Loucy (cell line): ENCODE measurements at regions not wholly inside any gene's neighbourhood (a gene's known extent, or its start where the extent isn't known, plus 50 kb on each side); places are given as distances from the start of the nearest gene placed in this dataset.
A peak's percentile ranks its signal among the peaks of the same experiment; 100 is the strongest.

Experiments used
- H2AFZ ChIP-seq: fragments of 200-600 bp; sonication (generic); 2 replicates; pipeline ENCODE4 v1.6.0; 2016; ENCODE audit warnings: antibody characterized with exemption, mild to moderate bottlenecking, low read length, moderate library complexity
- H3F3A ChIP-seq: fragments of 200-600 bp; 2 replicates; pipeline ENCODE4 v1.6.0; 2016; ENCODE audit warnings: antibody characterized with exemption, low read depth, mild to moderate bottlenecking
- H3K27me3 ChIP-seq: fragments of 200-600 bp; sonication (generic); 2 replicates; pipeline ENCODE4 v1.6.1; 2014; ENCODE audit warnings: low read length, mild to moderate bottlenecking; ENCODE audit not compliant: insufficient read depth, poor library complexity, severe bottlenecking
- H3K36me3 ChIP-seq: fragments of 200-600 bp; sonication (generic); 2 replicates; pipeline ENCODE4 v1.6.1; 2016; ENCODE audit warnings: low read length; ENCODE audit not compliant: insufficient read depth
- H3K4me1 ChIP-seq: fragments of 200-600 bp; sonication (generic); 2 replicates; pipeline ENCODE4 v1.5.1; 2014; ENCODE audit warnings: low read length, mild to moderate bottlenecking; ENCODE audit not compliant: insufficient read depth, poor library complexity, severe bottlenecking
- H3K4me2 ChIP-seq: fragments of 200-600 bp; sonication (generic); 2 replicates; pipeline ENCODE4 v1.6.0; 2014; ENCODE audit warnings: antibody characterized with exemption, low read length, low read depth, mild to moderate bottlenecking; ENCODE audit not compliant: poor library complexity, severe bottlenecking
- H3K4me3 ChIP-seq: fragments of 200-600 bp; sonication (generic); 2 replicates; pipeline ENCODE4 v1.5.1; 2014; ENCODE audit warnings: low read length, mild to moderate bottlenecking, mixed read lengths; ENCODE audit not compliant: poor library complexity, severe bottlenecking
- H3K79me2 ChIP-seq: fragments of 200-600 bp; sonication (generic); 2 replicates; pipeline ENCODE4 v1.6.1; 2014; ENCODE audit warnings: low read length; ENCODE audit not compliant: insufficient read depth
- H3K9ac ChIP-seq: fragments of 200-600 bp; sonication (generic); 2 replicates; pipeline ENCODE4 v1.6.0; 2014; ENCODE audit warnings: mild to moderate bottlenecking, low read depth, low read length, moderate library complexity; ENCODE audit not compliant: poor library complexity, severe bottlenecking
- H3K9me2 ChIP-seq: fragments of 200-600 bp; sonication (generic); replicated peaks from 2 replicates; pipeline ENCODE4 v1.6.1; 2016; ENCODE audit warnings: low read depth, low read length, mixed read lengths
- H3K9me3 ChIP-seq: fragments of 200-600 bp; sonication (generic); 2 replicates; pipeline ENCODE4 v1.6.1; 2014; ENCODE audit warnings: mild to moderate bottlenecking, antibody characterized with exemption, low read length, low read depth; ENCODE audit not compliant: insufficient read depth
- H4K20me1 ChIP-seq: fragments of 200-600 bp; sonication (generic); 2 replicates; pipeline ENCODE4 v1.6.0; 2014; ENCODE audit warnings: antibody characterized with exemption, low read length, mild to moderate bottlenecking; ENCODE audit not compliant: insufficient read depth, poor library complexity, severe bottlenecking
- EZH2phosphoT487 ChIP-seq: fragments of 200-600 bp; IDR thresholded peaks from 2 replicates; pipeline ENCODE4 v1.6.1; 2018; ENCODE audit warnings: antibody characterized with exemption, mild to moderate bottlenecking, moderate library complexity, borderline replicate concordance
- TF ChIP-seq, protein P1 (sequence below): fragments of 200-600 bp; sonication (generic); conservative IDR thresholded peaks from 2 replicates; pipeline ENCODE4 v1.5.1; 2014; ENCODE audit warnings: mild to moderate bottlenecking, antibody characterized with exemption, low read length

DNA sequence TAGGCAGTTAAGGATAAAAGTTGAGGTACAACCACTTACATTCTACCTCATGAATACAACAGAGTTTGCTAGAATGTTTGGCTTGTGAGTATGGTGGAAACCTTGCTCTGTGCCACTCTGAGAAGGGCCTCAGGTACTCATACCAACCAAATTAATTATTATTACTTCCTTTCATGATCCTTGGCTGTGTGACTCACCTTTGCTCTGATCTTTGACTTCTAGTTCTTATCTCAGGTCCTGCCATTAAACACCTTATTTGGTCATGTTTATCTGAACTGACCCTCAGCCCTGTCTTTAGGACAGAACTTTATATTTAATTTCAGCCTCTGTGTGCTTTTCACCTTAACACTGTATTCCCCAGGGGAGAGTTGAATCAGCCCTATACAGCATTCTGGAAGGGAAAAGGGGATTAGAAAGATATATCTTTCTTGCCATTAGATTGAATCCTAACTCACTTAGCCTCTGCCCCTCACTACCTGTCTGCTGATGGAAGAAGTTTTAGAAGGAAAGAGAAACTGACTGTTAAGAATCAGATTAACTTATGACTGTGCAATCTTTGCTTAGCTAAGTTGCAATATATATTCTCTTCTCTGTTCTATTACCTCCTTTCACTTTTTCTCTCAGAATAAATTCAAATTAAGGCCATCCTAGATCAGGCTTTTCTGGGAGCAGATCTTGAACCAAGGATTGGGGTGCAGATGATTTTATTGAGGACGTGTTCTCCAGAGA is 260.4 kb upstream of the DPYD start:
- no peaks in the 10 kb centered on the region for H3K36me3 ChIP-seq
- H3F3A ChIP-seq: no peaks in the 10 kb centered on the region
- H3K4me3 ChIP-seq: no peak overlapping the region
- peak overlapping the region; percentile 37; the same call in 1 of the 2 replicates for H2AFZ ChIP-seq
- H3K9me2 ChIP-seq: no peaks in the 10 kb centered on the region
- H3K9ac ChIP-seq: no peak overlapping the region
- no peaks in the 10 kb centered on the region for H3K27me3 ChIP-seq
- TF ChIP-seq, protein P1, sequence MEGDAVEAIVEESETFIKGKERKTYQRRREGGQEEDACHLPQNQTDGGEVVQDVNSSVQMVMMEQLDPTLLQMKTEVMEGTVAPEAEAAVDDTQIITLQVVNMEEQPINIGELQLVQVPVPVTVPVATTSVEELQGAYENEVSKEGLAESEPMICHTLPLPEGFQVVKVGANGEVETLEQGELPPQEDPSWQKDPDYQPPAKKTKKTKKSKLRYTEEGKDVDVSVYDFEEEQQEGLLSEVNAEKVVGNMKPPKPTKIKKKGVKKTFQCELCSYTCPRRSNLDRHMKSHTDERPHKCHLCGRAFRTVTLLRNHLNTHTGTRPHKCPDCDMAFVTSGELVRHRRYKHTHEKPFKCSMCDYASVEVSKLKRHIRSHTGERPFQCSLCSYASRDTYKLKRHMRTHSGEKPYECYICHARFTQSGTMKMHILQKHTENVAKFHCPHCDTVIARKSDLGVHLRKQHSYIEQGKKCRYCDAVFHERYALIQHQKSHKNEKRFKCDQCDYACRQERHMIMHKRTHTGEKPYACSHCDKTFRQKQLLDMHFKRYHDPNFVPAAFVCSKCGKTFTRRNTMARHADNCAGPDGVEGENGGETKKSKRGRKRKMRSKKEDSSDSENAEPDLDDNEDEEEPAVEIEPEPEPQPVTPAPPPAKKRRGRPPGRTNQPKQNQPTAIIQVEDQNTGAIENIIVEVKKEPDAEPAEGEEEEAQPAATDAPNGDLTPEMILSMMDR: no peak
- H3K79me2 ChIP-seq: no peaks in the 10 kb centered on the region
- H3K4me1 ChIP-seq: peaks cover 14% of the 10 kb centered on the region
- no peaks in the 10 kb centered on the region for H4K20me1 ChIP-seq
- peak overlapping the region; percentile 1 for H3K4me2 ChIP-seq
- no peaks in the 10 kb centered on the region for H3K9me3 ChIP-seq

DNA sequence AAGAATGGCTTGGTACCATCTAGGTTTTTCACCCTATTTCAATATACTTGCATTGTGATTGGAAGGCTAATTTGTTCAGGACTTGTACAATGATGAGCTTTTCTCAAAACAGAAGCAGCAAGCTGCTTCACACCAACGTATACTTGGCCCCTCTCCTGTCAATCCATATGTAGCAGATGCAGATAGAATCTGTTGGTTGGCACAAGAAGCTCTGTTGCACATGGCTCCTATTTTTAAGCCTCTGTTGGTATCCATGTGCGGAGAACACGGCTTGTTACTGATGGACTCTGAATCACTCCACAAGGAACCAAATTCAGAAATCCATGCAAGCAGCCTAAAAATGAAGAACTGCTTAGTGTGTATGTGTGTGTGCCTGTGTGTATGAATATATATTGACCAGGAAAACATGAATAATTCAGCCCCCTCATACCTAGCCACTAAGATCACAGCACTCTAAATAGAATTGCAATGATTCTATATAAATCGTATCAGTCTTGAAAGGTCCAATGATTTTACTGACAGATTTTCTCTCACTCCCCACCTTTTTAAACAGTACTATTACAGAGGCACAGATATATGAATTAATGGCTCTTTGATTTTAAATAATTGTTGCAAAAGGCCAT is 258.4 kb upstream of the DPYD start:
- Histone ChIP-seq H3K9me2 (no peaks in the 10 kb centered on the region), H4K20me1 (no peaks in the 10 kb centered on the region), H3K79me2 (no peaks in the 10 kb centered on the region), H3F3A (no peaks in the 10 kb centered on the region), H3K4me3 (no peak overlapping the region), H3K9ac (no peak overlapping the region), H3K9me3 (no peaks in the 10 kb centered on the region), H3K4me1 (peaks cover 14% of the 10 kb centered on the region), H3K27me3 (no peaks in the 10 kb centered on the region), H2AFZ (no peak overlapping the region), H3K4me2 (no peak overlapping the region), H3K36me3 (no peaks in the 10 kb centered on the region)
- TF ChIP-seq EZH2phosphoT487: no peak
- TF ChIP-seq, protein P1: no peak

DNA sequence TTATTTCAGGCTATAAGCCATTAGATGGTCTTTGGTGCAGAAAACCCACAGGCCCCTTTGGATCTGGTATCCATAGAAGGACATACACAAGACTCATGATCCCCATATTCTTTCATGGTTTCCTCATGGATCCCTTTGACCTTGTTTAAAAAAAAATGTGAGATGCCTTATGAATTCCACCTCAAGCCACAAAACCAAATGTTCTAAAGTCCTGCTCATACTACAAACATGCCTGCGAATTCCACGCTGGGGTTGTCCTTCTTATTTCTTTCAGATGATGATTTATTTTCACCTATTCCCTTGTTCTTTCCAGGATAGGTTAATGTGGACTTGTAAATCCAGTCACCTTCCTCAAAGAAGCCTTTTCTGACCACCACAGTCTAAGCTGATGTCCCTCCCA is 256.9 kb upstream of the DPYD start:
- no peaks in the 10 kb centered on the region for H3F3A ChIP-seq
- H3K4me3 ChIP-seq: no peak overlapping the region
- H3K9me2 ChIP-seq: no peaks in the 10 kb centered on the region
- TF ChIP-seq EZH2phosphoT487: no peak
- TF ChIP-seq, protein P1: no peak
- H3K4me2 ChIP-seq: no peak overlapping the region
- no peaks in the 10 kb centered on the region for H4K20me1 ChIP-seq
- no peak overlapping the region for H3K9ac ChIP-seq
- no peaks in the 10 kb centered on the region for H3K79me2 ChIP-seq
- no peaks in the 10 kb centered on the region for H3K36me3 ChIP-seq
- H3K9me3 ChIP-seq: no peaks in the 10 kb centered on the region
- H3K27me3 ChIP-seq: no peaks in the 10 kb centered on the region
- peaks cover 21% of the 10 kb centered on the region for H3K4me1 ChIP-seq
- no peak overlapping the region for H2AFZ ChIP-seq
